ENCODE measurements at regions not wholly inside any gene's neighbourhood (a gene's known extent, or its start where the extent isn't known, plus 50 kb on each side); places are given as distances from the start of the nearest gene placed in this dataset.

DNA sequence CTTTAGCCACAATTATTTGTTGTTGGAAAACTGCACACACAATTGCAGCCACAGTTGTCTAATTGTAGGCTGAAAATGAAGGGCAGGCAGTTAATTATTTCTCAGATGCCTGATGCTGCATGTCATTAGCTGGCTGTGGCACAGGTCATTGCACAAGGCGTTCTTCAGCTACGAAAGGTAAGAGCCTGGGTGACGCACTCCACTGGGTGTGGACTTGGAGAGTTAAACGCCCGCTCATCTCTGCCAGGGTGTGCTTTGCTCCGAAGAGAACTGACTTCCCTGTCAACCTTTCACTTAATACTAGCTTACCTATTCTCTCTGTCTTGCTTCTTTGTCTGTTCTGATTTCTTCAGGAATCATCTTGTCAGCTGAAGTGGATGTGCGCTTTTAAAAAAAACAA is 91.4 kb upstream of the CPM start:
- no peak overlapping the region for H3K27ac ChIP-seq

GRCh38 chr12:69024907-69025306 is 91.9 kb upstream of the CPM start:
- no peak for TF ChIP-seq CTCF (IDR thresholded peaks at IDR 0.05; ENCODE audit: low read depth, low read length, missing control alignments)
- DNase-seq: no peak
- in situ Hi-C loops (cut with HindIII; ENCODE audit: low pct_ligation_motif_present, low sequenced_read_pairs): no loop called here
- Histone ChIP-seq H3K36me3 (replicated peaks) (no peaks in the 10 kb centered on the region), H3K27me3 (replicated peaks) (no peaks in the 10 kb centered on the region), H3K27ac (no peak overlapping the region), H3K4me3 (ENCODE audit: low read depth, low read length) (no peak overlapping the region)

More for the DNA sequence above, 91.4 kb upstream of the CPM start:
- H3K4me3 ChIP-seq (ENCODE audit: low read depth, low read length): no peak overlapping the region
- in situ Hi-C loops (cut with HindIII; ENCODE audit: low pct_ligation_motif_present, low sequenced_read_pairs): no loop called here
- no peak for DNase-seq
- no peaks in the 10 kb centered on the region for H3K27me3 ChIP-seq (replicated peaks)
- no peak for TF ChIP-seq CTCF (IDR thresholded peaks at IDR 0.05; ENCODE audit: low read depth, low read length, missing control alignments)
- H3K36me3 ChIP-seq (replicated peaks): no peaks in the 10 kb centered on the region

DNA sequence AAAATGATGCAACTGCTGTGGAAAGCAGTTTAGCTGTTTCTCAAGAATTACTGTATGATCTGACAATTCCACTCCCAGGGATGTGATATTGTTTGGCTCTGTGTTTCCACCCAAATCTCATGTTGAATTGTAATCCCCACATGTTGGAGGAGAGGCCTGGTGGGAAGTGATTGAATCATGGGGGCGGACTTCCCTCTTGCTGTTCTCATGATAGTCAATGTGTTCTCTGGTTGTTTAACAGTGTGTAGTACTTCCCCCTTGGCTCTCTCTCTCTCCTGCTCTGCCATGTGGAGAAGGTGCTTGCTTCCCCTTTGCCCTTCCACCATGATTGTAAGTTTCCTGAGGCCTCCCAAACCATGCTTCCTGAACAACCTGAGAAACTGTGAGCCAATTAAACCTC is 93.4 kb upstream of the CPM start:
- Histone ChIP-seq H3K4me3 (ENCODE audit: low read depth, low read length) (no peak overlapping the region), H3K36me3 (replicated peaks) (no peaks in the 10 kb centered on the region), H3K27ac (no peak overlapping the region), H3K27me3 (replicated peaks) (no peaks in the 10 kb centered on the region)
- no peak for TF ChIP-seq CTCF (IDR thresholded peaks at IDR 0.05; ENCODE audit: low read depth, low read length, missing control alignments)
- in situ Hi-C loops (cut with HindIII; ENCODE audit: low pct_ligation_motif_present, low sequenced_read_pairs): no loop called here
- no peak for DNase-seq

GRCh38 chr12:69027411-69027881 is 94.5 kb upstream of the CPM start:
- Histone ChIP-seq H3K4me3 (ENCODE audit: low read depth, low read length) (no peak overlapping the region), H3K27ac (no peak overlapping the region), H3K36me3 (replicated peaks) (no peaks in the 10 kb centered on the region), H3K27me3 (replicated peaks) (no peaks in the 10 kb centered on the region)
- DNase-seq: peak; percentile 9
- TF ChIP-seq CTCF (IDR thresholded peaks at IDR 0.05; ENCODE audit: low read depth, low read length, missing control alignments): no peak
- in situ Hi-C loops (cut with HindIII; ENCODE audit: low pct_ligation_motif_present, low sequenced_read_pairs): no loop called here

DNA sequence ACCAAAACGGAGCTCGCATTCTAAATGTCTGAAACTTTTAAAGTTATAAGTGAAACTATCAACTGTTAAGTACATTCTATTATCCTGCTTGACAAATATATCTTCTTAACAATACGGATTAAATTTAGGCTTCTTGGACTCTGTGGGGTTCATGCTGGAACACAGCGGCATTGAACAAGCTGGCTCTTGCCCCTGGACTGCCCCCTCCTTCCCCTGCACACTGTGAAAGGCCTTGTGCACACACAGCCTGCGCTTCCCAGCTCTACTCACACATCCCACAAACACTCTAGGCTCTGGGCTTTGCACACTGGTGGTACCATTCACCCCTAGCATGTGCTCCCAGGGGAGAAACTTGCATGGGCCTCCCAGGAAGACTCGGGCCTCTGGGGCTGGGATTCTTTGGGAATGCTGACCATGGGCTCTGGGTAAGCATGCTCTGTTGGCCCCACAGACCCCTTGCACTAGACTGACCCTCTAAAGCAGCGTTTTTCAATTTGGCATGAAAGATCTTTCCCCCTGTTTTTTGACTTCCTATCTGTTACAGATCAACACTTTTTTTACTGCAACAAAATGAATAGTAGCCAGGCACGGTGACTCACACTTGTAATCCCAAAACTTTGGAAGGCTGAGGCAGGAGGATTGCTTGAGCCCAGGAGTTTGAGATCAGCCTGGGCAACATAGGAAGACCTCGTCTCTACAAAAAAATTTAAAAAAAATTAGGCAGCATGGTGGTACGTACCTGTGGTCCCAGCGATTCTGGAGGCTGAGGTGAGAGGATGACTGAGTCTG is 96.2 kb upstream of the CPM start:
- Histone ChIP-seq H3K4me3 (ENCODE audit: low read depth, low read length) (no peak overlapping the region), H3K27ac (no peak overlapping the region), H3K27me3 (replicated peaks) (no peaks in the 10 kb centered on the region), H3K36me3 (replicated peaks) (no peaks in the 10 kb centered on the region)
- in situ Hi-C loops (cut with HindIII; ENCODE audit: low pct_ligation_motif_present, low sequenced_read_pairs): no loop called here
- no peak for TF ChIP-seq CTCF (IDR thresholded peaks at IDR 0.05; ENCODE audit: low read depth, low read length, missing control alignments)
- DNase-seq: no peak

GRCh38 chr12:69030321-69030720 is 97.3 kb upstream of the CPM start:
- in situ Hi-C loops (cut with HindIII; ENCODE audit: low pct_ligation_motif_present, low sequenced_read_pairs): no loop called here
- H3K4me3 ChIP-seq (ENCODE audit: low read depth, low read length): no peak overlapping the region
- H3K27ac ChIP-seq: no peak overlapping the region
- DNase-seq: no peak
- no peaks in the 10 kb centered on the region for H3K27me3 ChIP-seq (replicated peaks)
- TF ChIP-seq CTCF (IDR thresholded peaks at IDR 0.05; ENCODE audit: low read depth, low read length, missing control alignments): no peak
- no peaks in the 10 kb centered on the region for H3K36me3 ChIP-seq (replicated peaks)

Measured in brain microvascular endothelial cell (primary cell).